T-helper 1 cell (primary cell): ENCODE measurements at regions not wholly inside any gene's neighbourhood (a gene's known extent, or its start where the extent isn't known, plus 50 kb on each side); places are given as distances from the start of the nearest gene placed in this dataset.

Source experiments
- DNase-seq, 5 donors: peaks; one replicate each; pipeline ENCODE4 v3.0.0-alpha.2; 2012 to 2020

- no peak for DNase-seq
Measured at GRCh38 chr13:26989261-26989956, 182.2 kb downstream of the USP12 start.

GRCh38 chr13:26988059-26988769 lies 183.4 kb downstream of the USP12 start:
- no peak for DNase-seq

GRCh38 chr13:26987486-26988013 lies 184.1 kb downstream of the USP12 start:
- no peak for DNase-seq

- DNase-seq = peak; percentile 18 to 76 (median 56)
Measured at GRCh38 chr13:26985285-26985878, 186.2 kb downstream of the USP12 start.

- DNase-seq = no peak
Measured at GRCh38 chr13:26984337-26984736, 187.3 kb downstream of the USP12 start.

- DNase-seq = peak in 1 of 5 donors; percentile 48
Measured at GRCh38 chr13:26983543-26984320, 187.9 kb downstream of the USP12 start.

- no peak for DNase-seq
Measured at GRCh38 chr13:26980099-26981031, 191.2 kb downstream of the USP12 start.

- no peak for DNase-seq
Measured at GRCh38 chr13:26979334-26979733, 192.3 kb downstream of the USP12 start.

- no peak for DNase-seq
Measured at GRCh38 chr13:26978081-26978860, 193.3 kb downstream of the USP12 start.

- no peak for DNase-seq
Measured at GRCh38 chr13:26977541-26977940, 194.1 kb downstream of the USP12 start.

GRCh38 chr13:26976313-26976712 lies 195.3 kb downstream of the USP12 start:
- no peak for DNase-seq

GRCh38 chr13:26973946-26974345 lies 197.7 kb downstream of the USP12 start:
- no peak for DNase-seq

- DNase-seq = no peak
Measured at GRCh38 chr13:26973295-26973694, 198.3 kb downstream of the USP12 start.

- DNase-seq = peak in 2 of 5 donors; percentile 7 to 58
Measured at GRCh38 chr13:26971990-26972887, 199.4 kb downstream of the USP12 start.

GRCh38 chr13:26968431-26969341 lies 202.9 kb downstream of the USP12 start:
- DNase-seq = no peak

- no peak for DNase-seq
Measured at GRCh38 chr13:26967119-26968038, 204.2 kb downstream of the USP12 start.

- no peak for DNase-seq
Measured at GRCh38 chr13:26966701-26967080, 204.9 kb downstream of the USP12 start.
